Nephron (organoid): ENCODE measurements at regions not wholly inside any gene's neighbourhood (a gene's known extent, or its start where the extent isn't known, plus 50 kb on each side); places are given as distances from the start of the nearest gene placed in this dataset.

Experiments
- H3K27ac Mint-ChIP-seq, 3 experiments: 2 replicates each; pipeline ENCODE4 v1.8.0; 2020; ENCODE audit warnings: mixed read lengths in 3 of 3, mild to moderate bottlenecking in 2 of 3, moderate library complexity in 1 of 3
- H3K27me3 Mint-ChIP-seq: 2 replicates; pipeline ENCODE4 v1.8.0; 2021; ENCODE audit warnings: low read depth, mild to moderate bottlenecking, moderate library complexity, mixed read lengths
- H3K36me3 Mint-ChIP-seq: 2 replicates; pipeline ENCODE4 v1.8.0; 2020; ENCODE audit warnings: low read depth, mixed read lengths
- H3K4me1 Mint-ChIP-seq: 2 replicates; pipeline ENCODE4 v1.8.0; 2020; ENCODE audit warnings: mixed read lengths
- H3K4me3 Mint-ChIP-seq, 3 experiments: 2 replicates each; pipeline ENCODE4 v1.8.0; 2020; ENCODE audit warnings: mild to moderate bottlenecking in 3 of 3, mixed read lengths in 3 of 3, moderate library complexity in 2 of 3
- H3K9me3 Mint-ChIP-seq: 2 replicates; pipeline ENCODE4 v1.8.0; 2020; ENCODE audit warnings: mixed read lengths
- CTCF ChIP-seq, 3 experiments: fragments of 200-600 bp; sonication (generic); IDR thresholded peaks; one replicate each; pipeline ENCODE4 v1.5.0; 2021; ENCODE audit warnings: antibody characterized with exemption in 3 of 3; ENCODE audit not compliant: unreplicated experiment in 3 of 3

- H3K27me3 Mint-ChIP-seq: peaks cover 10% of the 10 kb centered on the region
- H3K4me1 Mint-ChIP-seq: peaks cover 16% of the 10 kb centered on the region
- no peak overlapping the region for H3K4me3 Mint-ChIP-seq
- no peak overlapping the region for H3K27ac Mint-ChIP-seq
- no peaks in the 10 kb centered on the region for H3K9me3 Mint-ChIP-seq
- TF ChIP-seq CTCF (IDR thresholded peaks at IDR 0.05; ENCODE audit: unreplicated experiment in 3 of 3): no peak
- no peaks in the 10 kb centered on the region for H3K36me3 Mint-ChIP-seq
Observed at GRCh38 chr19:31625056-31625455, 275.8 kb upstream of the TSHZ3 start.

GRCh38 chr19:31625575-31625974 is 276.3 kb upstream of the TSHZ3 start:
- Mint-ChIP-seq H3K4me3 (no peak overlapping the region), H3K36me3 (no peaks in the 10 kb centered on the region)
- TF ChIP-seq CTCF (IDR thresholded peaks at IDR 0.05; ENCODE audit: unreplicated experiment in 3 of 3): no peak

GRCh38 chr19:31626941-31627340 is 277.7 kb upstream of the TSHZ3 start:
- no peaks in the 10 kb centered on the region for H3K36me3 Mint-ChIP-seq
- no peaks in the 10 kb centered on the region for H3K9me3 Mint-ChIP-seq
- no peak overlapping the region for H3K27ac Mint-ChIP-seq
- H3K4me3 Mint-ChIP-seq: no peak overlapping the region
- H3K27me3 Mint-ChIP-seq: peaks cover 5% of the 10 kb centered on the region
- TF ChIP-seq CTCF (IDR thresholded peaks at IDR 0.05; ENCODE audit: unreplicated experiment in 3 of 3): no peak
- peaks cover 16% of the 10 kb centered on the region for H3K4me1 Mint-ChIP-seq

More at GRCh38 chr19:31625575-31625974, 276.3 kb upstream of the TSHZ3 start:
- H3K27me3 Mint-ChIP-seq: peaks cover 10% of the 10 kb centered on the region
- peaks cover 16% of the 10 kb centered on the region for H3K4me1 Mint-ChIP-seq
- H3K27ac Mint-ChIP-seq: no peak overlapping the region
- H3K9me3 Mint-ChIP-seq: no peaks in the 10 kb centered on the region

GRCh38 chr19:31627620-31628365 is 278.6 kb upstream of the TSHZ3 start:
- Mint-ChIP-seq H3K4me1 (peaks cover 16% of the 10 kb centered on the region), H3K4me3 (no peak overlapping the region), H3K9me3 (no peaks in the 10 kb centered on the region), H3K27me3 (peaks cover 5% of the 10 kb centered on the region), H3K27ac (peak overlapping the region in 1 of 3 experiments; percentile 59), H3K36me3 (no peaks in the 10 kb centered on the region)
- no peak for TF ChIP-seq CTCF (IDR thresholded peaks at IDR 0.05; ENCODE audit: unreplicated experiment in 3 of 3)

GRCh38 chr19:31629579-31630363 is 280.5 kb upstream of the TSHZ3 start:
- Mint-ChIP-seq H3K36me3 (no peaks in the 10 kb centered on the region), H3K27me3 (peaks cover 8% of the 10 kb centered on the region), H3K4me1 (peaks cover 22% of the 10 kb centered on the region), H3K9me3 (no peaks in the 10 kb centered on the region), H3K27ac (peak overlapping the region in 2 of 3 experiments; percentile 42 to 51), H3K4me3 (no peak overlapping the region)
- no peak for TF ChIP-seq CTCF (IDR thresholded peaks at IDR 0.05; ENCODE audit: unreplicated experiment in 3 of 3)
